CD1c-positive myeloid dendritic cell (primary cell): ENCODE measurements at regions not wholly inside any gene's neighbourhood (a gene's known extent, or its start where the extent isn't known, plus 50 kb on each side); places are given as distances from the start of the nearest gene placed in this dataset.

Source experiments
- DNase-seq: peaks from one replicate; pipeline ENCODE4 v3.0.0-alpha.2; 2016; ENCODE audit errors: extremely low spot score

DNA sequence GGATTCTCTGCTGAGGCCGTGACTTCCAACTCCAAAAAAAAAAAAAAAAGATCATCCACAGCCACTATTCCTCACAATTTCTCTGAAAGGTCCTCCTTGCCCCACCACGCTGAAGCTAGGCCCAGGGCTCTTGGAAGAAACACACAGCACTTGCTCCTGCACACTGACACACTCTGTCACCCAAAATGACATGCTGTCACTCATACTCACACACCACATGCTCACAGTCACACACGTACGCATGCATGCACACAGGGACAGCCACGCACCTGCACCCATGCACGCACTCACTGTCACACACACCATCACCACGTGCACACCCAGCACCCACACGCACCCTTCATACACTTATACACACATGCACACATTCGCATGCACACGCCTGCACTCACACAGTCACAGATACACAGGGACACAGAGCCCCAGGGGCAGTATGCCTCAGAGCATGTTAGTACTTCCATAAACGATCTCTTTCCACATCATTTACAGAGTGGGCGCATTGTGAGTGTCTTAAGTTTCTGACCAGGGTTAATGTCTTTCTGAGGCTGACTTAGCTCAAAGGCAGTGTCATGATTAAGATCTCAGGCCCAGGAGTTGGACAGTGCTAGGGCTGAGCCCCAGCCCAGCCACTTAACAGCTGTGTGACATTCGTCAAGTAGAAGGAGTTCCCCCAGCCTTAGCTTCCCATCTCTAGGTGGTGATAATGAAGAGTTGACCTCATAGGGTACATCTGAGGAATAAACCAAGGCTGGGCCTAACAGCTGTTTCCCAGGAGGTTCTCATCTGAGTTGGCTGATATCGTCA, 93.4 kb downstream of the GLI2 start:
- DNase-seq: no peak

- no peak for DNase-seq
Observed at GRCh38 chr2:120829633-120830025, 94.0 kb downstream of the GLI2 start.

DNA sequence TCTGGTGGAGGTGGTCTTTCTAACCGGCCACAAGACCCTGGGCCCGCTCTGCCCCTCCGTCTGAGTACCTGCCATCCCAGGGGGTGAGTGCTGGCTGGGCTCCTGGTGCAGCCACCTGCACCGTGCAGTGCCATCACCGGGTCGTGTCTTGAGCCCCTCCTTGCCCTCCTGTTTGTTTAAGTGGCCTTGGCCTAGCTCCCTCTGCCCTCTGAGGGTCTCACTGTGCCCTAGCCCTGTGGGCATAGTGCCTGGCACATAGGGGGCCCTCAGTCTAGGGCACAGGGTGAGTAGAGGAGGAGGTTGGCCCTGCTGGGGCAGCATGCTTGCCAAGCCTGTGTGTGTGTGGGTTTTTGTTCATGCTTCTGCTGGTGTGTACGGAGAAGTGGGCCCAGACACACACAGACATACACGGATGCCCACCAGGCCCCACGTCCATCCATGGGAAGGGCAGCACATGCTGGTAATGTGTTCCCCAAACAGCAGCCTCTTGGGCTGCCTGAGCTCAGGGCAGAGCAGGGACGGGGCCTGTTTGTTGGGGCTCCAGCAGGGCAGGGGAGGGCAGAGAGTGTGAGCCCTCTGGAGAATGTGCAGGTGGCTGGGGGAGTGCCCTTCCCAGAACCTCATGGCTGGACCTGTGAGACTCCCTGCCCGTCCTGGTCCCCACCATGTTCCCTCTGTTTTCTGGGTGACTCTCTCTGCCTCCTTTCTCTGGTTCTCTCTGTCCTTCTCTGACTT, 94.6 kb downstream of the GLI2 start:
- no peak for DNase-seq

DNA sequence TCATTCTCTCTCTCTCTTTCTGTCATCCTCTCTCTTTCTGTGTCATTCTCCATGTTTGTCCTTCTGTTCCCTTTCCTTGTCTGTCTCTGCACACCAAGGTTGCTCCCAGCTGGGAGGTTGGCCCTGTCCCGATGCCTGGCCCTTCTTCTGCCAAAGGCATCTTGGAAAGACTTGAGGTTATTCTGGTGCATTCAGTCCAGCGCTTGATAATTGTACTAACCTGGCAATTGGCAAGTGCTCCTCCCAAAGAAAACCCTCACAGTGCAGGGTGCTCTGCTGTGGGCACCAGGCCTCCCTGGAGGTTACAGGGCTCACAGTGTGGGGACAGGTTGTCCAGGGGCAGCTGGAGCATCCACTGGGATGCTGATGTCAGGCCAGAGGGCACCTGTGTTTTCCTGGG, 95.4 kb downstream of the GLI2 start:
- DNase-seq: no peak

GRCh38 chr2:120831891-120832290, 96.2 kb downstream of the GLI2 start:
- no peak for DNase-seq

GRCh38 chr2:120832296-120833070, 96.8 kb downstream of the GLI2 start:
- DNase-seq: no peak

DNA sequence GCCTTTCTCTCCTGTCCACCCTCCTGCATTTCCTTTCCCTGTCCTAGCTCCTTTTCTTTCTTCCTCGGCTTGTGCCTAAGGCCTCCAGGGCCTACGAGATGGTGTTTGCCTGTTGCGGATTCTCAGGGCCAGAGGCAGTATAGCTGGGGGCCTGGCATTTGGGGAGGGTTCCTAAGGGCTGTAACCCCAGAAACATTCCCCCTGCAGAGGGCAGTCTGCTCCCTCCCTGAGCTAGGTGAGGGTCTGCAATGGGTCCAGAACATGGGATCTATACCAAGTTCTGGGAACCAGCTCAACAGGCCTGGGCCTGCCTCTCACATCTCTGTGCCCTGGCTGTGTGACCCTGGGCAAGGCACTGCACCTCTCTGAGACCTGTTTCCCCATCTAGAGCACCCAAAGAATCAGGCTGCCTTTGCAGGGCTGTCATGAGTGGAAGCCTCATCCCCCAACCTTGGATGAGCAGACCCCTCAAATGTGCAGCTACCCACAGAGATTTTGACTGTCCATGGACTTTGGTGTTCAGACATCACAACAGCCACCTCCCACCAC, 97.5 kb downstream of the GLI2 start:
- no peak for DNase-seq

- no peak for DNase-seq
Observed at GRCh38 chr2:120834206-120834605, 98.5 kb downstream of the GLI2 start.

DNA sequence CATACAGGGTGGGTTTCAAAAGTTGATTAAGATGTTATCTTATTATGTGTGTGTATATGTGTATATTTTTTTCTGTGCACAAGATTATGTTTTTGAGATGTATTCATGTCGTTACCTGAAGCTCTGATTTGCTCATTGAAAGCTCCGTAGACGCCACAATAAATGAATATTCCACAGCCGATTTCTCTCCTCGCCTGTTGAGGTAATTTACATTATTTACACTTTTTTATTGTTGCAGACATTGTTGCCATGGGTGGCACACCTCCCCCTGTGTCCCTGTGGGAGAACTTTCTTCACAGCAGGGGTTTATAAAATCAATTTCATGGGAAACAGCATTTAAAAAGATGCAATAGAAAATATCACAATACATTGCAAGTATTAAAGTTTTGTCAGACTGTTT, 100.6 kb downstream of the GLI2 start:
- no peak for DNase-seq

DNA sequence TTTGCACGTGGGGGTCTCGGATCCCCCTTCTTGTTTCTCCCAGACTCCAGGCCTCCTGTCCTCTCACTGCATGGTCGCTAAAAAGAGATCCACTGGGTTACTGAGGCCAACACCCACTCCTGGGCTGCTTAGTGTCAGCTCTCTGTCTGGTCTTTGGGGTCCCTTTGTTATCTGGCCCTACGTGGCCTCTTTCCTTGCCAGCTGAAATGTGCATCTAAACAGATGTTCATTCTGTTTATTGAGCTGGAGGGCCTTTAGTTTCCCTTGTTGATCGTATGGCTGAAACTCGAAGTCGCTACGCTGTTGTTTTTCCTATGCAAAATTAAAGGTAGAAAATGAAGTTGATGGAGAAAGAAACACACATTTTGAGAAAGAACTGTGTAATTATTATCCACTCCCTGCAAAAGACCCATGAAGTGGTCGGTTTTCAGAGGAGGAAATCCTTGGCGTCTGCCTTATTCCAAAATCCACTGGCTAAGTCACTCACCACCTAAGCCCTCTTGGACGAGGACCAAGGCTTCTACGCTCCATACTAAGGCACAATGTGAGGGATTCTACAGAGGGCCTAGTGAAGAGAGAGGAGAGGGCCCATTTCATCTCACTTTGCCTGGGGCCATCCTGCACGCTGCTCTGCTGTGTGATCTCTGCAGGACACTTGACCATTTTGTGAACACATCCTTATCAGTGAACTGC, 105.3 kb downstream of the GLI2 start:
- no peak for DNase-seq

- DNase-seq: no peak
Observed at GRCh38 chr2:120842456-120843439, 107.1 kb downstream of the GLI2 start.

DNA sequence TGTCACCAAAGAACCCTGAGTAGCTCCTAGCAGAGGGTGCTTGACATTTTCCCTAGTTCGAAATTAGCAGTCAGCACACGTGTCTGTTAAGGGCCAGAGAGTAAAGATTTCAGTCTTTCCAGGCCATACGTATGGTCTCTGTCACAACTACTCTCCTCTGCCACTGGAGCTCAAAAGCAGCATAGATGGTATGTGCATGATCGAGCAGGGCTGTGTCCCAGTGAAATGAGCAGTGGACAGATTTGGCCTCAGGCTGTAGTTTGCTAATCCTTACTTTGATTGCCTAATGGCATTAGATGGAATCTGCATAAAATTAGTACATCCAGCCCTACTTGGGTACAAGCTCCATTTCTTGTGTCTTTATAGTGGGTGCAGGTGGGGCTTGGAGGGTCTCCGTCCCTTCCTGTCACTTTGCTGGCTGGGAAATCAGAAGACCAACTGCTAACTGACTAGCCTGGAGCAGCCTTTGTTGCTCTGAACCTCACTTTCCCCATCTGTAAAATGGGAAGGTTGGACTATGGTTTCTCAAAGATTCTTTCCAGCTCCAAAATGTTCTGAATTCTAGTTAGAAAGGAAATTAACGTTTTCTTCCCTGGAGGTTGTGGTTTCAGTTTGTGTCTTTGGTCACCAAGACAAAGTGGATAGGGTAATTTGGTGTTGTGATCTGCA, 108.5 kb downstream of the GLI2 start:
- DNase-seq: no peak

DNA sequence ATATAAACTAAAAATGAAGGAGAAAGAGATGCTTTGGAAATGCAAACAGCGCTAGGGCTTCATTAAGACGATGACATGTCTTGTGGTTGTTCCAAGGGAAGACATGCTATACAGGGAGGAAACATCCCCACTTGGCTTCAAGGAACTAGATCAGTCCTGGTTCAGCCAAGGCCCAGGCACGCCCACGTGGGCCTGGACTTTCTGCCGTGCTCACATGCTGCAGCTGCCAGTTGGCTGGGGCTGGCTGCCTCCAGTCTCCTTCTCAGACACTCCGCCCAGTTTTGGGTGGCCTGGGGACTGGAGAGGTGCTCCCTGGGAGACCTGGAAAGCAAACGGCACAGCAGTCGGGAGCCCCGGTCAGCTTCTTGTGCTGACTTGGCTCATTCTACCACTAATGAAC, 109.6 kb downstream of the GLI2 start:
- DNase-seq: no peak

GRCh38 chr2:120846406-120847095, 110.9 kb downstream of the GLI2 start:
- DNase-seq: no peak

- DNase-seq: no peak
Observed at GRCh38 chr2:120847700-120848321, 112.1 kb downstream of the GLI2 start.

GRCh38 chr2:120849278-120849677, 113.6 kb downstream of the GLI2 start:
- no peak for DNase-seq

DNA sequence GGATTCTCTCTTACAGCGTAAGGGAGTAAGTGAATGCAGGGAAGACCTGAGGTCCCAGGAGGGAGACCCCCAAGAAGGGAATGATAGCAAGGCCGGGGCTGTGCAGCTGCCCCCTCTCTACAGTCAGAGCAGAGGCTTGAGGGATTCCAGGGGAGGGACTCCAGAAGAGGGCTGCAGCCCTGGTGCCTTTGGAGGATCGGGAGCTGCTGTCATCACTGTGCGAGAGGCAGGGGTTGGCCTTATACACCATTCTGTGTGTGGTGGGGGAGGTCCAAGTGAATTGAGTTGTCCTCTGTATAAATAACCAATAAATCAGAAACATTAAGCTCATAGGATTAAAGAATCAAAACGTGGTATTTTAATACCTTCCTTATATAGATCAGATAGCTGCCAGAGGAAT, 114.9 kb downstream of the GLI2 start:
- no peak for DNase-seq

- DNase-seq: no peak
Observed at GRCh38 chr2:120851116-120851773, 115.6 kb downstream of the GLI2 start.
